HEK293T (cell line): ENCODE measurements at regions not wholly inside any gene's neighbourhood (a gene's known extent, or its start where the extent isn't known, plus 50 kb on each side); places are given as distances from the start of the nearest gene placed in this dataset.

ENCODE experiments used
- ELF4 ChIP-seq: fragments of 450-650 bp; IDR thresholded peaks from 2 replicates; pipeline ENCODE4 v1.6.1; 2017; ENCODE audit warnings: antibody characterized with exemption
- LEF1 ChIP-seq: fragments of 450-650 bp; IDR thresholded peaks from 2 replicates; pipeline ENCODE4 v1.6.1; 2017; ENCODE audit warnings: mild to moderate bottlenecking, borderline replicate concordance
- NFRKB ChIP-seq: fragments of 450-650 bp; IDR thresholded peaks from 2 replicates; pipeline ENCODE4 v1.6.1; 2016; ENCODE audit warnings: mild to moderate bottlenecking, moderate library complexity
- PKNOX1 ChIP-seq: fragments of 450-650 bp; IDR thresholded peaks from 2 replicates; pipeline ENCODE4 v1.6.1; 2016
- TARDBP ChIP-seq: fragments of 450-650 bp; IDR thresholded peaks from 2 replicates; pipeline ENCODE4 v1.6.1; 2016

GRCh38 chr2:192246297-192246696 is 51.6 kb upstream of the TMEFF2 start:
- no peak for TF ChIP-seq LEF1
- TF ChIP-seq NFRKB: no peak
- no peak for TF ChIP-seq PKNOX1
- TF ChIP-seq ELF4: no peak
- TF ChIP-seq TARDBP: no peak
